Sigmoid colon (tissue), 6 donors: ENCODE measurements at regions not wholly inside any gene's neighbourhood (a gene's known extent, or its start where the extent isn't known, plus 50 kb on each side); places are given as distances from the start of the nearest gene placed in this dataset.
"Not testable (repeated sequence)": the region's sequence is repeated elsewhere in the genome, so short reads cannot be mapped to it uniquely, and the experiment has no call there.

Experiments
- DNase-seq: peaks from one replicate; pipeline ENCODE4 v3.0.0-alpha.2; 2019
- H3K27ac ChIP-seq, 4 donors: fragments of 200-600 bp; sonication (generic); one replicate each; pipeline ENCODE4 v1.5.1; 2016 to 2019; ENCODE audit warnings: mild to moderate bottlenecking in 1 of 4
- H3K27me3 ChIP-seq, 3 donors: fragments of 200-600 bp; sonication (generic); one replicate each; pipeline ENCODE4 v1.5.1; 2019; ENCODE audit warnings: mild to moderate bottlenecking in 1 of 3
- H3K36me3 ChIP-seq, 4 donors: fragments of 200-600 bp; sonication (generic); one replicate each; pipeline ENCODE4 v1.5.1; 2016 to 2019
- H3K4me1 ChIP-seq, 4 donors: fragments of 200-600 bp; sonication (generic); one replicate each; pipeline ENCODE4 v1.5.1; 2017 to 2019
- H3K4me3 ChIP-seq, 4 donors: fragments of 200-600 bp; sonication (generic); one replicate each; pipeline ENCODE4 v1.5.1; 2017 to 2019; ENCODE audit warnings: mild to moderate bottlenecking in 2 of 4, moderate library complexity in 1 of 4
- H3K9me3 ChIP-seq, 4 donors: fragments of 200-600 bp in 3 of 4; sonication (generic) in 3 of 4; one replicate each; pipeline versions ENCODE4 v1.5.1 to v1.6.1; 2013 to 2019
- EP300 ChIP-seq, 4 donors: sonication (generic); formaldehyde crosslinking; IDR thresholded peaks; one replicate each; pipeline ENCODE4 v1.6.1; 2017; ENCODE audit warnings: antibody characterized with exemption in 4 of 4
- POLR2A ChIP-seq, 2 donors: fragments of 450-650 bp; IDR thresholded peaks; one replicate each; pipeline ENCODE4 v1.6.1; 2016; ENCODE audit warnings: antibody characterized with exemption in 2 of 2, mild to moderate bottlenecking in 2 of 2, moderate library complexity in 2 of 2
- POLR2AphosphoS5 ChIP-seq, 4 donors: sonication (generic); formaldehyde crosslinking; IDR thresholded peaks; one replicate each; pipeline ENCODE4 v1.6.1; 2017; ENCODE audit warnings: antibody characterized with exemption in 4 of 4
- WGBS, 2 donors: extraction: QIAGEN DNeasy Blood & Tissue Kit; methylation state at CpG; one replicate each; pipeline ENCODE4 v1.1.7; 2013; 5-methylcytosine and 5-hydroxymethylcytosine counted together
- intact Hi-C: fragments of 100-400 bp; cut with DNase I; formaldehyde crosslinking; loops from one replicate; pipeline ENCODE4 v1.15.1; 2023
- TF ChIP-seq, protein P1 (sequence below), 4 experiments: fragments of 450-650 bp in 3 of 4; fragments of 200-600 bp in 1 of 4; IDR thresholded peaks; one replicate each; pipeline ENCODE4 v1.5.1; 2016 to 2019; ENCODE audit warnings: antibody characterized with exemption in 4 of 4, mild to moderate bottlenecking in 3 of 4, moderate library complexity in 2 of 4
- donor health status: healthy with polysubstance abuse.
- donor health status: healthy.

DNA sequence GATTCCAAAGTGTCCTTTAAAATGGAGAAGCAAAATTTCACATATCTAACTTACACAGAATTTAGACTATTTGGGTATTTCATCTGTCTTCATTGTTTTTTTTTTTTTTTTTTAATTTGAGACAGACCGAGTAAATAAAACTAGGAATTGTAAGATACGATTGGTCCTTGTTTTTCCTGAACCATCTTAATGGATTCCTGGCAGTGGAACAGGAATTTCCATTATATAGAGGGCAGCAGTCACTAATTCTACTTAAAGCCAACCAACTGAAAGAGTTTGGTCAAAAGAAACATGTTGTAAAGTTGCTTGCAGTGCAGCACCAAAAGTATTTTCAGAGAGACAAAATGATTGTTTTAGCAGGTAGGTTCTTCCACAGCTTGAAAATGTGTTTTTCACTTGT is 72.5 kb upstream of the HGF start:
- WGBS, 2 donors: 60 to 78% methylated on average over 2 of the region's 2 CpGs
- Histone ChIP-seq H3K4me1 (no peaks in the 10 kb centered on the region), H3K4me3 (no peak overlapping the region), H3K27me3 (no peaks in the 10 kb centered on the region), H3K36me3 (no peaks in the 10 kb centered on the region), H3K9me3 (no peaks in the 10 kb centered on the region), H3K27ac (no peak overlapping the region)
- TF ChIP-seq, protein P1, sequence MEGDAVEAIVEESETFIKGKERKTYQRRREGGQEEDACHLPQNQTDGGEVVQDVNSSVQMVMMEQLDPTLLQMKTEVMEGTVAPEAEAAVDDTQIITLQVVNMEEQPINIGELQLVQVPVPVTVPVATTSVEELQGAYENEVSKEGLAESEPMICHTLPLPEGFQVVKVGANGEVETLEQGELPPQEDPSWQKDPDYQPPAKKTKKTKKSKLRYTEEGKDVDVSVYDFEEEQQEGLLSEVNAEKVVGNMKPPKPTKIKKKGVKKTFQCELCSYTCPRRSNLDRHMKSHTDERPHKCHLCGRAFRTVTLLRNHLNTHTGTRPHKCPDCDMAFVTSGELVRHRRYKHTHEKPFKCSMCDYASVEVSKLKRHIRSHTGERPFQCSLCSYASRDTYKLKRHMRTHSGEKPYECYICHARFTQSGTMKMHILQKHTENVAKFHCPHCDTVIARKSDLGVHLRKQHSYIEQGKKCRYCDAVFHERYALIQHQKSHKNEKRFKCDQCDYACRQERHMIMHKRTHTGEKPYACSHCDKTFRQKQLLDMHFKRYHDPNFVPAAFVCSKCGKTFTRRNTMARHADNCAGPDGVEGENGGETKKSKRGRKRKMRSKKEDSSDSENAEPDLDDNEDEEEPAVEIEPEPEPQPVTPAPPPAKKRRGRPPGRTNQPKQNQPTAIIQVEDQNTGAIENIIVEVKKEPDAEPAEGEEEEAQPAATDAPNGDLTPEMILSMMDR (IDR thresholded peaks at IDR 0.05): no peak
- TF ChIP-seq POLR2AphosphoS5 (IDR thresholded peaks at IDR 0.05) (no peak), POLR2A (IDR thresholded peaks at IDR 0.05) (no peak), EP300 (IDR thresholded peaks at IDR 0.05) (no peak)
- intact Hi-C loops: no loop called here
- DNase-seq: no peak

DNA sequence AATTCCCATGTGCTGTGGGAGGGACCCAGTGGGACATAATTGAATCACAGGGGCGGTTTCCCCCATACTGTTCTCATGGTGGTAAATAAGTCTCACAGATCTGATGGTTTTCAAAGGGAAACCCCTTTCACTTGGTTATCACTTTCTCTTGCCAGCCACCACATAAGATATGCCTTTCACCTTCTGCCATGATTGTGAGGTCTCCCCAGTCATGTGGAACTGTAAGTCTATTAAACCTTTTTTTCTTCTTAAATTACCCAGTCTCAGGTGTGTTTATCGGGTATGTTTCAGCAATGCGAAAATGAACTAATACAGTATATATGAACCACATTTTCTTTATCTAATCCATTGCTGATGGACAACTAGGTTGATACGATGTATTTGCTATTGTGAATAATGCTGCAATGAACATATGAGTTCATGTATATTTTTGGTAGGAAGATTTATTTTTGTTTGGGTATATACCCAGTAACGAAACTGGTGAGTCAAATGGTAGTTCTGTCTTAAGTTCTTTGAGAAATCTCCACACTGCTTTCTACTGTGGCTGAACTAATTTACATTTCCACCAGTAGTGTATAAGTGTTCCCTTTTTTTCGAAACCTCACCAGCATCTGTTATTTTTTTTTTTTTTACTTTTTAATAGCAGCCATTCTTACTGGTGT is 70.0 kb upstream of the HGF start:
- intact Hi-C loops: no loop called here
- H3K4me1 ChIP-seq: no peaks in the 10 kb centered on the region
- WGBS, 2 donors: 91% methylated on average over 6 of the region's 6 CpGs
- TF ChIP-seq POLR2AphosphoS5 (IDR thresholded peaks at IDR 0.05) (no peak), EP300 (IDR thresholded peaks at IDR 0.05) (no peak), POLR2A (IDR thresholded peaks at IDR 0.05) (no peak)
- TF ChIP-seq, protein P1 (IDR thresholded peaks at IDR 0.05): no peak
- no peak overlapping the region for H3K4me3 ChIP-seq
- no peaks in the 10 kb centered on the region for H3K36me3 ChIP-seq
- H3K27me3 ChIP-seq: no peaks in the 10 kb centered on the region
- DNase-seq: no peak
- H3K9me3 ChIP-seq: no peaks in the 10 kb centered on the region
- H3K27ac ChIP-seq: no peak overlapping the region

DNA sequence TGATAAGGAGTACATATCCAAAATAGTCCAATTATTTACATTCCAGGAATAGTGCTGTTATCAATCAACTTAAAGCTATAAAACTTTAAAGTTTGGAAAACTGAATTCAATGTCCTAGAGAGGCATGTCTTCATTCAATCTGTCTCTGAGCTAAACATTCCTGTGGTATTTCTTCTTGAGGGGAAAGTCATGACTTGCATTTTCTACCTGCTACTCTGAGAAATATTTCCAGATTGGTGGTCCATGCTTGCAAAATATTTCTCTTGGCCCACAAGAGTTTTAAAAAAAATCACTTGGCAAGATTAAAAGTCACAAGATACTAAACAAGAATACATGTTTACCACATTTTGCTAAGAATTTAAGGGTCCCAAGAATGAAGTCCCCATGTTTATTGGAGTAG is 63.6 kb upstream of the HGF start:
- Histone ChIP-seq H3K27ac (no peak overlapping the region), H3K36me3 (no peaks in the 10 kb centered on the region), H3K4me1 (no peaks in the 10 kb centered on the region), H3K4me3 (no peak overlapping the region), H3K27me3 (no peaks in the 10 kb centered on the region), H3K9me3 (peaks cover 0 to 9% (median 2%) of the 10 kb centered on the region in 4 donors)
- no peak for DNase-seq
- intact Hi-C loops: no loop called here
- TF ChIP-seq POLR2AphosphoS5 (IDR thresholded peaks at IDR 0.05) (no peak), POLR2A (IDR thresholded peaks at IDR 0.05) (no peak), EP300 (IDR thresholded peaks at IDR 0.05) (no peak)
- TF ChIP-seq, protein P1 (IDR thresholded peaks at IDR 0.05): no peak

DNA sequence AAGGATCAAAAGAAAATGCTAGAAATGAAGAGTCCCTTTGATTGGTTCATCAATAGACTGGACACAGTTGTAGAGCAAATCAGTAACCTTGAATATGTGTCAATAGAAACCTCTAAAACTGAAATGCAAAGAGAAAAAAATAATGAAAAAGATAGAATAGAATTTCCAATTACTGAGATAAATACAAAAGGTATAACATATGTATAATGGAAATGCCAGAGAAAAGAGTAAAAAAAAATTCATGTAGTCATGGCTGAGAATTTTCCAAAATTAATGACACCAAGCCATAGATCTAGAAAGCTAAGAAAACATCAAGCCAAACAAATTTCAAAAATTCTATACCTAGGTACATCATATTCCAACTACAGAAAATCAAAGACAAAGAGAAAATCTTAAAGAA is 62.0 kb upstream of the HGF start:
- Histone ChIP-seq H3K9me3 (peaks cover 0 to 9% (median 2%) of the 10 kb centered on the region in 4 donors), H3K4me3 (no peak overlapping the region), H3K36me3 (no peaks in the 10 kb centered on the region), H3K4me1 (no peaks in the 10 kb centered on the region), H3K27ac (no peak overlapping the region), H3K27me3 (no peaks in the 10 kb centered on the region)
- intact Hi-C loops: no loop called here
- TF ChIP-seq, protein P1 (IDR thresholded peaks at IDR 0.05): no peak
- TF ChIP-seq POLR2AphosphoS5 (IDR thresholded peaks at IDR 0.05): no peak
- TF ChIP-seq POLR2A (IDR thresholded peaks at IDR 0.05): no peak
- no peak for TF ChIP-seq EP300 (IDR thresholded peaks at IDR 0.05)
- DNase-seq: no peak

DNA sequence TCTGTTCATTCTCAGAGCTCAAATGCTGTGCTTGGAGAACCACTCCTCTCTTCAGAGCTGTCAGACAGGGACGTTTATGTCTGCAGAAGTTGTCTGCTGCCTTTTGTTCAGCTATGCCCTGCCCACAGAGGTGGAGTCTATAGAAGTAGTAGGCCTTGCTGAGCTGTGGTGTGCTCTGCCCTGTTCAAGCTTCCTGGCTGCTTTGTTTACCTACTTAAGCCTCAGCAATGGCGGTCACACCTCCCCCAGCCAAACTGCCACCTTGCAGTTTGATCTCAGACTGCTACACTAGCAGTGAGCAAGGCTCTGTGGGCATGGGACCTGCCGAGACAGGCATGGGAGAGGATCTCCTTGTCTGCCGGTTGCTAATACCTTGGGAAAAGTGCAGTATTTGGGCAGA is 59.7 kb upstream of the HGF start:
- H3K27me3 ChIP-seq, H3K27ac ChIP-seq, DNase-seq, H3K4me3 ChIP-seq, H3K4me1 ChIP-seq, intact Hi-C loops, H3K36me3 ChIP-seq, H3K9me3 ChIP-seq: not testable (repeated sequence)
- 67 to 84% methylated on average over 4 of the region's 4 CpGs for WGBS, 2 donors
